HG02938 (cell line): ENCODE measurements at regions not wholly inside any gene's neighbourhood (a gene's known extent, or its start where the extent isn't known, plus 50 kb on each side); places are given as distances from the start of the nearest gene placed in this dataset.
"Not testable (repeated sequence)": the region's sequence is repeated elsewhere in the genome, so short reads cannot be mapped to it uniquely, and the experiment has no call there.

Experiments used
- ATAC-seq: cut with Tn5 transposase; IDR thresholded peaks from one replicate; pipeline ENCODE4 v1.9.1; 2021; ENCODE audit warnings: mild to moderate bottlenecking, moderate library complexity; ENCODE audit not compliant: unreplicated experiment

DNA sequence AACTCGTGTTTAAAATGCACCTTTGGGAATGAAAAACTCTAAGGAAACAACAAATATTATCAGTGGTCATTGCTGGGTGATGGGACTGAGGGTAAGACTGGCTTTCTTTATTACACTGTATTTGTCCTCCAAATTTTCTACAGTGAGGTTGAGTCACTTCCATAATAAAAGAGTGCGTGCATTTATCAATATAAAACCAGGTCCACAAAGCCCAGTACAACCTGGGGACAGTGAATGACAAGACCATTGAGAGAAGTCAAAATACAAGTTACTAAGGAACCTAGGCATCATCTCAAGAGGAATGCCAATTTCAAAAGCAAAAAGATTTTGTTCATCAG lies 76.4 kb downstream of the MAGED4 start:
- ATAC-seq: no peak

GRCh38 chrX:52261463-52262194 lies 76.9 kb downstream of the MAGED4 start:
- ATAC-seq: peak; percentile 98

DNA sequence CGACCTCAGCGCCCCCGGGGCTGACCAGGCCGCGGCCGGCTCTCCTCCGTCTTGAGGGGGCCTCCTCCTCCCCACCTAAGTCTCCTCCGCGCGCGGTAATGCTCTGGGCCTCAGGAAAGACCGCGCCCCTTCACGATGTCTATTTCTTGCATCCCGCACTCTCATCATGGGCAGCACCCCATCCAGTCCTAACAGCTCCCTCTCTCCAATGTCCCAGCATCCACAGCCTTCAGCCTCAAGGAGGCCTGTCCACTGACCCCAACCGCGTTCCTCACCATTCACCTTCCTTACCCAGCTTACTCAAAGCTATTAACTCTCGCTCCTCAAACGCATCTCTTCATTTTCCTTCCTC lies 77.5 kb downstream of the MAGED4 start:
- no peak for ATAC-seq

DNA sequence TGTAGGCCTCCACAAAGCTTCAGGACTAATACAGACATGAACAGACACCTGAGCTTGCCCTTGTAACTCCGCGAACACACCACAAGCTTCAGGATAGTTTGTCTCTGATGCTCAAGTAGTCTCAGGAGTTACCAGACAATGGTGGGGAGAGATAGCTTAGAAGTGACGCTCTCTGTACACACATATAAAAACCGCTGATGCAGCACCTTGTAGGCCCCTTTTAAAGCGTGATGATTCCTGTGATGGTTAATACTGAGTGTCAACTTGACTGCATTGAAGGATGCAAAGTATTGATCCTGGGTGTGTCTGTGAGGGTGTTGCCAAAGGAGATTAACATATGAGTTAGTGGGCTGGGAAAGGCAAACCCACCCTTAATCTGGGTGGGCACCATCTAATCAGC lies 78.7 kb downstream of the MAGED4 start:
- ATAC-seq: no peak

DNA sequence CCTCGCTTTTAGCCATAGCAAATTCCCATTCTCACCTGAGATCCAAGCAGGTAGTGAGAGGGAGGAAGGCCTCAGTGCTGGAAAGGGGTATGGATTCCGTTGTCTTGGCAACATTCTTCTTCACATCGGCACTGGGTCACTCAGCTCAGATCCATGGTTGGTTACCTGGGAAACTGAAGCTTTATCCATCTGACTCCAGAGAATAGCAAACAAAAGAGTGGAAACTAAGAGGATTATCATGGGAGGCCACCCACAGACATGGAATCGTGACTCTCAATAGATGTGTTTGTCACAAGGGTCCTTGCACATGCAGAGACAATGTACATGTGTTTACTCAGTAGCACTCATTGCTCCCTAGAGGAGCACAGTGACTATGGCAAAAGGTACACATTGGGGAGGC lies 81.0 kb downstream of the MAGED4 start:
- no peak for ATAC-seq

DNA sequence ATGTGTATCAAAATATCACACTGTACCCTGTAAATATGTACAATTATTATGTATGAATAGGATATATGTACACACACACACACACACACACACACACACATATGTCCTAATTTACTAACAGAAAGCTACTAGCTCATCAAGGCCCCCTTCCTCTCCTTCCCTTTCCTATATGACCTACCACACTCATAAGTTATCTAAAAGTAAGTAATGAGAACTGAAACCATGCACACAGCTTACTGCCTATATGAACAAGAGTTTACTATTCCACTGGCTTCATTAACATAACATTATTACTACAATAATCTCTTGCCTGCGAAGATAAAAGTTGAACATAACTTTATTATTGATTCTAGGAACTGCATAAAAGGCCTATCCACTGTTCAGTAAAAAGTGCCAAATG lies 83.8 kb downstream of the MAGED4 start:
- ATAC-seq: not testable (repeated sequence)

- ATAC-seq: no peak
Measured at GRCh38 chrX:52270453-52271116, 85.9 kb downstream of the MAGED4 start.

- no peak for ATAC-seq
Measured at GRCh38 chrX:52271206-52271605, 86.5 kb downstream of the MAGED4 start.

DNA sequence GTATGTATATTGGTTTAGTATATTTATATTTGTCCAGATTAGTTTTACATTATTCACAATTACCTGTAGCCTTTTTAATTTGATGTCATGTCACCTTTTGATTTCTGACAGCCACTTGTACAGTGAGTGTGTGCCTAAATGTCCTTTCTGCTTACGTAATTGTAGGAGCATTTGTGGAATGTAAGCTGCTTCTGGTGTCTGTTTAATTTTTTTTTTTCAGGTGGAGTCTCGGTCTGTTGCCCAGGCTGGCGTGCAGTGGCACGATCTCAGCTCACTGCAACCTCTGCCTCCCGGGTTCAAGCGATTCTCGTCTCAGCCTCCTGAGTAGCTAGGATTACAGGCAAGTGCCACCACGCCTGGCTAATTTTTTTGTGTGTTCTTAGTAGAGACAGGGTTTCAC lies 91.2 kb upstream of the XAGE2 start:
- no peak for ATAC-seq

GRCh38 chrX:52280812-52281211 lies 88.0 kb upstream of the XAGE2 start:
- no peak for ATAC-seq

- no peak for ATAC-seq
Measured at GRCh38 chrX:52284865-52285264, 84.0 kb upstream of the XAGE2 start.

DNA sequence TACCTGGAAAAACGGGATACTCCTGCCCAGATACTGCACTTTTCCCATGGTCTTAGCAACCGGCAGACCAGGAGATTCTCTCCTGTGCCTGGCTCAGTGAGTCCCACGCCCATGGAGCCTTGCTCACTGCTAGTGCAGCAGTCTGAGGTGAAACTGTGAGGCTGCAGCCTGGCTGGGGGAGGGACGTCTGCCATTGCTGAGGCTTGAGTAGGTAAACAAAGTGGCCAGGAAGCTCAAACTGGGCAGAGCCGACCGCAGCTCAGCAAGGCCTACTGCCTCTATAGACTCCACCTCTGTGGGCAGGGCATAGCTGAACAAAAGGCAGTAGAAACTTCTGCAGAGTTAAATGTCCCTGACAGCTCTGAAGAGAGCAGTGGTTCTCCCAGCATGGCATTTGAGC lies 69.9 kb upstream of the XAGE2 start:
- ATAC-seq: not testable (repeated sequence)

GRCh38 chrX:52308532-52308931 lies 60.3 kb upstream of the XAGE2 start:
- ATAC-seq: not testable (repeated sequence)
